ENCODE measurements at regions not wholly inside any gene's neighbourhood (a gene's known extent, or its start where the extent isn't known, plus 50 kb on each side); places are given as distances from the start of the nearest gene placed in this dataset.
"Not testable (repeated sequence)": the region's sequence is repeated elsewhere in the genome, so short reads cannot be mapped to it uniquely, and the experiment has no call there.

GRCh38 chrX:139198936-139199335 lies 331.6 kb upstream of the F9 start:
- no peak for DNase-seq

GRCh38 chrX:139196890-139197289 lies 333.6 kb upstream of the F9 start:
- DNase-seq = no peak

- no peak for DNase-seq
Measured at GRCh38 chrX:139194571-139195280, 335.8 kb upstream of the F9 start.

- no peak for DNase-seq
Measured at GRCh38 chrX:139192386-139192961, 338.1 kb upstream of the F9 start.

- DNase-seq = no peak
Measured at GRCh38 chrX:139191746-139192385, 338.7 kb upstream of the F9 start.

- DNase-seq = no peak
Measured at GRCh38 chrX:139191286-139191685, 339.3 kb upstream of the F9 start.

GRCh38 chrX:139187738-139188137 lies 342.8 kb upstream of the F9 start:
- DNase-seq = no peak

GRCh38 chrX:139186991-139187390 lies 343.5 kb upstream of the F9 start:
- no peak for DNase-seq

- no peak for DNase-seq
Measured at GRCh38 chrX:139179592-139179991, 350.9 kb upstream of the F9 start.

GRCh38 chrX:139178980-139179379 lies 351.6 kb upstream of the F9 start:
- no peak for DNase-seq

- DNase-seq = no peak
Measured at GRCh38 chrX:139172731-139173130, 357.8 kb upstream of the F9 start.

- no peak for DNase-seq
Measured at GRCh38 chrX:139170526-139171173, 359.9 kb upstream of the F9 start.

- no peak for DNase-seq
Measured at GRCh38 chrX:139167282-139167681, 363.3 kb upstream of the F9 start.

GRCh38 chrX:139158256-139158655 lies 372.3 kb upstream of the F9 start:
- no peak for DNase-seq

- no peak for DNase-seq
Measured at GRCh38 chrX:139156356-139156755, 374.2 kb upstream of the F9 start.

GRCh38 chrX:139146625-139147024 lies 383.9 kb upstream of the F9 start:
- not testable (repeated sequence) for DNase-seq

GRCh38 chrX:139141370-139141769 lies 389.2 kb upstream of the F9 start:
- no peak for DNase-seq

- no peak for DNase-seq
Measured at GRCh38 chrX:139134316-139134715, 396.2 kb upstream of the F9 start.

GRCh38 chrX:139126493-139126892 lies 404.0 kb upstream of the F9 start:
- DNase-seq = no peak

- DNase-seq = no peak
Measured at GRCh38 chrX:139125916-139126315, 404.6 kb upstream of the F9 start.

GRCh38 chrX:139121616-139122286 lies 408.8 kb upstream of the F9 start:
- no peak for DNase-seq

- DNase-seq = no peak
Measured at GRCh38 chrX:139120760-139121159, 409.2 kb upstream of the FGF13 start.

- no peak for DNase-seq
Measured at GRCh38 chrX:139113708-139114107, 402.2 kb upstream of the FGF13 start.
